Upper lobe of left lung (tissue), 6 donors: ENCODE measurements at regions not wholly inside any gene's neighbourhood (a gene's known extent, or its start where the extent isn't known, plus 50 kb on each side); places are given as distances from the start of the nearest gene placed in this dataset.

Source experiments
- ATAC-seq, 2 donors: fragments of 200-7000 bp; cut with Tn5 transposase; one replicate each; pipeline ENCODE4 v1.9.1; 2022; ENCODE audit warnings: mild to moderate bottlenecking in 2 of 2, moderate library complexity in 2 of 2; ENCODE audit not compliant: low FRiP score in 2 of 2
- DNase-seq, 2 donors: peaks; one replicate each; pipeline ENCODE4 v3.0.0-alpha.2; 2019 to 2020
- H3K27ac ChIP-seq, 4 donors: fragments of 200-600 bp; sonication (generic); one replicate each; pipeline ENCODE4 v1.5.1; 2016 to 2019
- H3K27me3 ChIP-seq, 4 donors: fragments of 200-600 bp; sonication (generic); one replicate each; pipeline ENCODE4 v1.5.1; 2017 to 2019
- H3K36me3 ChIP-seq, 4 donors: fragments of 200-600 bp; sonication (generic); one replicate each; pipeline ENCODE4 v1.5.1; 2016 to 2019
- H3K4me1 ChIP-seq, 4 donors: fragments of 200-600 bp; sonication (generic); one replicate each; pipeline ENCODE4 v1.5.1; 2018 to 2019
- H3K4me3 ChIP-seq, 4 donors: fragments of 200-600 bp; sonication (generic); one replicate each; pipeline ENCODE4 v1.5.1; 2017 to 2019; ENCODE audit warnings: mild to moderate bottlenecking in 2 of 4, moderate library complexity in 1 of 4
- H3K9me3 ChIP-seq, 4 donors: fragments of 200-600 bp; sonication (generic); one replicate each; pipeline ENCODE4 v1.5.1; 2018 to 2019
- EP300 ChIP-seq, 4 donors: sonication (generic); formaldehyde crosslinking; IDR thresholded peaks; one replicate each; pipeline ENCODE4 v1.5.1; 2017; ENCODE audit warnings: antibody characterized with exemption in 4 of 4, control low read depth in 2 of 4
- POLR2A ChIP-seq, 4 donors: fragments of 450-650 bp; IDR thresholded peaks; one replicate each; pipeline ENCODE4 v1.5.1; 2016 to 2017; ENCODE audit warnings: antibody characterized with exemption in 4 of 4, mild to moderate bottlenecking in 2 of 4
- POLR2AphosphoS5 ChIP-seq, 2 donors: sonication (generic); formaldehyde crosslinking; IDR thresholded peaks; one replicate each; pipeline ENCODE4 v1.5.1; 2017; ENCODE audit warnings: antibody characterized with exemption in 2 of 2
- WGBS, 2 donors: methylation state at CpG; one replicate each; pipeline ENCODE4 v1.1.5; 2017 to 2018; 5-methylcytosine and 5-hydroxymethylcytosine counted together
- TF ChIP-seq, protein P1 (sequence below), 6 experiments: fragments of 450-650 bp in 4 of 6; fragments of 200-600 bp in 2 of 6; sonication (generic) in 2 of 6; IDR thresholded peaks; one replicate each; pipeline ENCODE4 v1.5.1; 2016 to 2019; ENCODE audit warnings: antibody characterized with exemption in 6 of 6
- donor health status: DM: no; HTN: no; CAD: no; lungs with moderate emphysema.
- donor health status: DM: no; HTN: yes; CAD: no; lungs with severe emphysema.

DNA sequence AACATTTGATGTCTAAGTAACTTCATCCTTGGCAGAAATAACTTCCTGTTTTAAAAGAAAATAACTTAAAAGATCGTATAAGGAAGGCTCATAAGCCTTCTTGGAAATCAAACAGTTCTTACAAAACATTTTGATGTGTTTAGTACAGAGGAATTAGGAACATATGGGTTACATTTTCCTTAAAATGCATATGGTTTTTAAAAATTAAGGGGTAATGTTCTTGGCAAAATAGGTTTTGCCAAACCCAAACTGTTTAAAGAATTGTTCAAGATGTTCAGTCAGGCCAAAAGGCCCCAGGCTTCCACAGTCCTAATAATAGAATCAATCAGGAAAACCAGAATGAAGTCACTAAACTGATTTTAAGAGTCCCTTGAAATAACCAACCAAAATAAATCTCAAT lies 142.7 kb upstream of the SLC35B3 start:
- no peak for DNase-seq
- H3K27me3 ChIP-seq: no peaks in the 10 kb centered on the region
- no peaks in the 10 kb centered on the region for H3K4me1 ChIP-seq
- no peaks in the 10 kb centered on the region for H3K9me3 ChIP-seq
- ATAC-seq: no peak
- H3K27ac ChIP-seq: no peak overlapping the region
- TF ChIP-seq POLR2AphosphoS5 (IDR thresholded peaks at IDR 0.05) (no peak), EP300 (IDR thresholded peaks at IDR 0.05) (no peak), POLR2A (IDR thresholded peaks at IDR 0.05) (no peak)
- TF ChIP-seq, protein P1, sequence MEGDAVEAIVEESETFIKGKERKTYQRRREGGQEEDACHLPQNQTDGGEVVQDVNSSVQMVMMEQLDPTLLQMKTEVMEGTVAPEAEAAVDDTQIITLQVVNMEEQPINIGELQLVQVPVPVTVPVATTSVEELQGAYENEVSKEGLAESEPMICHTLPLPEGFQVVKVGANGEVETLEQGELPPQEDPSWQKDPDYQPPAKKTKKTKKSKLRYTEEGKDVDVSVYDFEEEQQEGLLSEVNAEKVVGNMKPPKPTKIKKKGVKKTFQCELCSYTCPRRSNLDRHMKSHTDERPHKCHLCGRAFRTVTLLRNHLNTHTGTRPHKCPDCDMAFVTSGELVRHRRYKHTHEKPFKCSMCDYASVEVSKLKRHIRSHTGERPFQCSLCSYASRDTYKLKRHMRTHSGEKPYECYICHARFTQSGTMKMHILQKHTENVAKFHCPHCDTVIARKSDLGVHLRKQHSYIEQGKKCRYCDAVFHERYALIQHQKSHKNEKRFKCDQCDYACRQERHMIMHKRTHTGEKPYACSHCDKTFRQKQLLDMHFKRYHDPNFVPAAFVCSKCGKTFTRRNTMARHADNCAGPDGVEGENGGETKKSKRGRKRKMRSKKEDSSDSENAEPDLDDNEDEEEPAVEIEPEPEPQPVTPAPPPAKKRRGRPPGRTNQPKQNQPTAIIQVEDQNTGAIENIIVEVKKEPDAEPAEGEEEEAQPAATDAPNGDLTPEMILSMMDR (IDR thresholded peaks at IDR 0.05): no peak
- H3K4me3 ChIP-seq: no peak overlapping the region
- 16 to 30% methylated on average over 1 of the region's 1 CpG for WGBS, 2 donors
- H3K36me3 ChIP-seq: no peaks in the 10 kb centered on the region

DNA sequence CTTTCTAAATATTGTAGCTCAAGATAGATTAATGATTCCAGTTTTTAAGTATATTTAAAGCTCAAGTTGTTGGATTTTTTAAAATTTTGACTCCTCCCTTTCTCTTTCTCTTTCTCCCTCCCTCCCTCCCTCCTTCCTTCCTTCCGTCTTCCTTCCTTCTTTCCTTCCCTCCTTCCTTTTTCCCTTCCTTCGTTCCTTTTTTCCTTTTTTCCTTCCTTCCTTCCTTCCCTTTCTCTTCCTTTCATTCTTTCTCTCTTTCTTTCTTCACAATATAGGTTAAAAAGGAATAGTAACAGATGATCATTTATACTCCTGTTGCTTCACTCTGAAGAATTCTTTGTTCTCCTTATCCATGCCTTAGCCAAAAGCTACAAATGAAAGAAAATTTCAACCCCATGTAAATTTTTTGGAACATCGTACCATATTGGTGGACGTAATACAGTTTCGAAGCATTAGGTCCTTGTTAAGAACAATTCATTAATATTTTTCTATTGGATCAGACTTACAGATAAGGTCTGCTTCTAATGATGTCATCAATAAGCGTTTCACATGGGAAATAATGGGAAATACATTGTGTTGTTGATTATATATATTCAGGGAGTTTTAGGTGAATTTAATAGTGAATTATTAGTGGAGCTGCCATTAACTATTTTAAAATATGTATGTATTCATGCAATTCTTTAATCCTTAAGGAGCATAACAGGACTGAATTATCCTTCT lies 139.6 kb upstream of the SLC35B3 start:
- WGBS, 2 donors: 86 to 89% methylated on average over 6 of the region's 6 CpGs
- ATAC-seq: no peak
- DNase-seq: no peak
- Histone ChIP-seq H3K36me3 (no peaks in the 10 kb centered on the region), H3K4me1 (no peaks in the 10 kb centered on the region), H3K4me3 (no peak overlapping the region), H3K27me3 (no peaks in the 10 kb centered on the region), H3K9me3 (no peaks in the 10 kb centered on the region), H3K27ac (no peak overlapping the region)
- TF ChIP-seq, protein P1 (IDR thresholded peaks at IDR 0.05): no peak
- TF ChIP-seq EP300 (IDR thresholded peaks at IDR 0.05): no peak
- no peak for TF ChIP-seq POLR2A (IDR thresholded peaks at IDR 0.05)
- no peak for TF ChIP-seq POLR2AphosphoS5 (IDR thresholded peaks at IDR 0.05)

DNA sequence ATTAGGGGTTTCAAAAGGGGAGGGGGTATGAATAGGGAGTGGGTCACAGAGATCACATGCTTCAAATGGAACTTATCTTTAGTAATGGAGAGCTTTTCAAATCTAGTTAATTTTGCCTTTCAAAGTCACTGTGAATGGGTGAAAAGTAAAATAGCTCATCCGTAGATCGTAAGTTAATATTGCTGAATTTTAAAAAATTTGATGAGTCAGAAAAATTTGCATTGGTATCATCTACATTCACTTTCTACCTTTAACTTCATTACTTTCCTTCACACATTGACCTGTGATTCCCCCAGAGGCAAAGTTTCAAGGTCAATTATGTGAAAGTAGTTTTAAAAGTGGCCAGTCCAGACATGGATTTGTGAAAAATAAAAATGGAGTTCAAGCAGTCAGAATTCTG lies 139.0 kb upstream of the SLC35B3 start:
- Histone ChIP-seq H3K27me3 (no peaks in the 10 kb centered on the region), H3K9me3 (no peaks in the 10 kb centered on the region), H3K27ac (no peak overlapping the region), H3K36me3 (no peaks in the 10 kb centered on the region), H3K4me1 (no peaks in the 10 kb centered on the region), H3K4me3 (no peak overlapping the region)
- ATAC-seq: no peak
- no peak for DNase-seq
- no peak for TF ChIP-seq POLR2AphosphoS5 (IDR thresholded peaks at IDR 0.05)
- TF ChIP-seq POLR2A (IDR thresholded peaks at IDR 0.05): no peak
- 96% methylated on average over 2 of the region's 2 CpGs for WGBS, 2 donors

DNA sequence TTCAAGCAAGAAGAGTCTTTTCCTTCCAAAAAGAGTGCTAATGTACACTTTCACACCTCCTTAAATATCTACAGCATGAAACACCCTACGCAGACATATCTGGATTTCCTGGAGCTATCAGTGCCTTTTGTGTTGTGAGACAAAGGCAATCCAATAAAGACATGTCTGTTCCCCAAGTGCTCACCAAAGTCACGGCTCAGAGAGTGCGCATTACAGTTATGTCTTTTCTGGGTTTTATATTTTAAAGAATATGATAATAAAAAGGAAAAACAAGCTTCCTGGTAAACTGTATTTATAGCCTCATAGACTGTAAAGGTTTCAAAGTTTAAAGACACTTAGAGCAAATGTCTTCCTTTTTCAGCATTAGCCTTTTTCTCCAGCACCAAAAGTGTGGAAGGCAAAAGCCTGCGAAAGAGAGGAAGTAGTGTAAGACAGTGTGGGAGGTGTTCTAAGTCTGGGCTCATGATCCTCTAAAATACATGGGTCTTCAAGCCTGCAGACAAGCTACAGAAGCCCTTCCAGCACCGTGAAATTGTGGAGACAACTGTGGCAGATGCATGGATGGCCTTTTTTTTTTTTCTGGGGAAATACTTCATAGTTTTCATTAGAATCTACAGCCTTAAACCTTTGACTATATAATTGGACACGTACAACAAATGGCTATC lies 135.0 kb upstream of the SLC35B3 start:
- ATAC-seq (no peak), DNase-seq (no peak)
- Histone ChIP-seq H3K9me3 (no peaks in the 10 kb centered on the region), H3K36me3 (no peaks in the 10 kb centered on the region), H3K27me3 (no peaks in the 10 kb centered on the region), H3K4me3 (no peak overlapping the region), H3K4me1 (no peaks in the 10 kb centered on the region), H3K27ac (no peak overlapping the region)
- TF ChIP-seq, protein P1 (IDR thresholded peaks at IDR 0.05): no peak
- no peak for TF ChIP-seq POLR2A (IDR thresholded peaks at IDR 0.05)
- TF ChIP-seq POLR2AphosphoS5 (IDR thresholded peaks at IDR 0.05): no peak
- no peak for TF ChIP-seq EP300 (IDR thresholded peaks at IDR 0.05)
- 84 to 86% methylated on average over 6 of the region's 6 CpGs for WGBS, 2 donors

DNA sequence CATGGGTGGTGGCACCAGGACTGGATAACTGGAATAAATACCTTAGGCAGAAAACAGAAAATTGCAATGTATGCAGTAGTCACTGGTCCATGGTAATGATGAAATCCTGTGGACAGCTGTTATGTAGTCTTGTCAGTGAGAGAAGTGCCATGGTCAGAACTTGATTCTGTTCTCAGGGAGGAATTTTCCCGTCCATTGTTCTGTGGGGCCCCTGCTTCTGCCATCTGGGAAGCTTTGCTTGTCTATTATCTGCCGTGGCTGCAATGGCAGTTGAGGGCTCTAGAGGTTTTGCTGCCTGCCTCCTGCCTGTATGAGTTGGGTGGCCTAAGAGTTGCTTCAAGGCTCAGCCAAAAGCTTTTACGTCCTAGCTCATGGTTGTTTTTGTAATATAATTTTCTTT lies 126.8 kb upstream of the SLC35B3 start:
- WGBS, 2 donors: 72 to 78% methylated on average over 3 of the region's 3 CpGs

More for the DNA sequence above, 126.8 kb upstream of the SLC35B3 start:
- ATAC-seq (no peak), DNase-seq (no peak)
- Histone ChIP-seq H3K36me3 (no peaks in the 10 kb centered on the region), H3K27me3 (no peaks in the 10 kb centered on the region), H3K27ac (no peak overlapping the region), H3K4me3 (no peak overlapping the region), H3K4me1 (no peaks in the 10 kb centered on the region), H3K9me3 (no peaks in the 10 kb centered on the region)
- TF ChIP-seq POLR2A (IDR thresholded peaks at IDR 0.05): no peak
- TF ChIP-seq EP300 (IDR thresholded peaks at IDR 0.05): no peak
- TF ChIP-seq, protein P1 (IDR thresholded peaks at IDR 0.05): no peak
- TF ChIP-seq POLR2AphosphoS5 (IDR thresholded peaks at IDR 0.05): no peak
